ENCODE measurements at regions not wholly inside any gene's neighbourhood (a gene's known extent, or its start where the extent isn't known, plus 50 kb on each side); places are given as distances from the start of the nearest gene placed in this dataset.
A peak's percentile ranks its signal among the peaks of the same experiment; 100 is the strongest.

DNA sequence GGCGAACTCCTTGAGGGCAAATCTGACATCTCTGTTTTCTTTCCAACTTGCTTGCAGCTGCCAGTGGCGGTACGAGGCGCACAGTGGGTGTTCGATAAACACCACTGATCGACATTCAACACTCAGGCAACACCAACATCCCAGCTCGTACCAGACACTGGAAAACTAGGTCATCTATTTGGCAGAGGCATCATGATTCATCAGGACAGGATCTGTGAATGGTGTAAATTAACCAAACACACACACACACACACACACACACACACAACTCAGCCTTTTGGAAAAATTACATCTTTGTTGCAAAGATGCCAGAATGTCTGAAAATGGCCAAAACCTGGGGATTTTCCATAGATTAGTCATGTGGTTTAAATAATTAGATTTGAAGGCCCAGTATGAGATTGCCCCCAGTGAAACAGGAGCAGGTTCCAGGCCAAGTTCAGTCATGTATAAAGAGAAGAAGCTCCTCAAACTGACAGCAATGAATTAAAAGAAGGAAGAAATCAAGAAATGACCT is 150.5 kb upstream of the NCKAP5 start:
- intact Hi-C loops (cut with DNase I) = no loop called here
- peak overlapping the region in 5 of 12 donors; percentile 23 to 46 (median 31) for H3K27ac ChIP-seq
- H3K36me3 ChIP-seq = no peaks in the 10 kb centered on the region
- ATAC-seq = peak; percentile 88 to 97 (median 95)
- no peak for TF ChIP-seq POLR2A (IDR thresholded peaks at IDR 0.05)
- TF ChIP-seq, protein P1, sequence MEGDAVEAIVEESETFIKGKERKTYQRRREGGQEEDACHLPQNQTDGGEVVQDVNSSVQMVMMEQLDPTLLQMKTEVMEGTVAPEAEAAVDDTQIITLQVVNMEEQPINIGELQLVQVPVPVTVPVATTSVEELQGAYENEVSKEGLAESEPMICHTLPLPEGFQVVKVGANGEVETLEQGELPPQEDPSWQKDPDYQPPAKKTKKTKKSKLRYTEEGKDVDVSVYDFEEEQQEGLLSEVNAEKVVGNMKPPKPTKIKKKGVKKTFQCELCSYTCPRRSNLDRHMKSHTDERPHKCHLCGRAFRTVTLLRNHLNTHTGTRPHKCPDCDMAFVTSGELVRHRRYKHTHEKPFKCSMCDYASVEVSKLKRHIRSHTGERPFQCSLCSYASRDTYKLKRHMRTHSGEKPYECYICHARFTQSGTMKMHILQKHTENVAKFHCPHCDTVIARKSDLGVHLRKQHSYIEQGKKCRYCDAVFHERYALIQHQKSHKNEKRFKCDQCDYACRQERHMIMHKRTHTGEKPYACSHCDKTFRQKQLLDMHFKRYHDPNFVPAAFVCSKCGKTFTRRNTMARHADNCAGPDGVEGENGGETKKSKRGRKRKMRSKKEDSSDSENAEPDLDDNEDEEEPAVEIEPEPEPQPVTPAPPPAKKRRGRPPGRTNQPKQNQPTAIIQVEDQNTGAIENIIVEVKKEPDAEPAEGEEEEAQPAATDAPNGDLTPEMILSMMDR (IDR thresholded peaks at IDR 0.05) = no peak
- peaks cover 0 to 15% (median 1%) of the 10 kb centered on the region in 12 donors for H3K4me1 ChIP-seq
- peaks cover 0 to 2% (median 0%) of the 10 kb centered on the region in 12 donors for H3K9me3 ChIP-seq
- DNase-seq = peak in 4 of 5 donors; percentile 50 to 83 (median 74)
- H3K27me3 ChIP-seq = no peaks in the 10 kb centered on the region
- 42 to 53% (median 46%) methylated on average over 7 of the region's 7 CpGs for WGBS, 4 donors
- no peak overlapping the region for H3K4me3 ChIP-seq

DNA sequence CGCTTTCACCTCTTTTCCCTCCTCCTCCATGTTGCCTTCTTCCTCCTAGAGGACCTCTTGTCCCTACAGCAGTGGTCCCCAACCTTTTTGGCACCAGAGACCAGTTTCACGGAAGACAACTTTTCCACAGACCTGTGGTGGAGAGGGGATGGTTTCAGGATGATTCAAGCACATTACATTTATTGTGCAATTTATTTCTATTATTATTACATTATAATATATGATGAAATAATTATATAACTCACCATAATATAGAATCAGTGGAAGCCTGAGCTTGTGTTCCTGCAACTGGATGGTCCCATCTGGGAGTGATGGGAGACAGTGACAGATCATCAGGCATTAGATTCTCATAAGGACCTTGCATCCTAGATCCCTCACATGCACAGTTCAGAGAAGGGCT is 152.2 kb upstream of the NCKAP5 start:
- no peak overlapping the region for H3K27ac ChIP-seq
- no peak overlapping the region for H3K4me3 ChIP-seq
- DNase-seq (no peak), ATAC-seq (no peak)
- no peaks in the 10 kb centered on the region for H3K36me3 ChIP-seq
- H3K9me3 ChIP-seq = peaks cover 0 to 2% (median 0%) of the 10 kb centered on the region in 12 donors
- TF ChIP-seq, protein P1 (IDR thresholded peaks at IDR 0.05) = no peak
- no peak for TF ChIP-seq POLR2A (IDR thresholded peaks at IDR 0.05)
- peaks cover 0 to 15% (median 1%) of the 10 kb centered on the region in 12 donors for H3K4me1 ChIP-seq
- H3K27me3 ChIP-seq = no peaks in the 10 kb centered on the region
- intact Hi-C loops (cut with DNase I) = no loop called here
- WGBS, 4 donors = 89 to 95% (median 94%) methylated on average over 2 of the region's 2 CpGs

DNA sequence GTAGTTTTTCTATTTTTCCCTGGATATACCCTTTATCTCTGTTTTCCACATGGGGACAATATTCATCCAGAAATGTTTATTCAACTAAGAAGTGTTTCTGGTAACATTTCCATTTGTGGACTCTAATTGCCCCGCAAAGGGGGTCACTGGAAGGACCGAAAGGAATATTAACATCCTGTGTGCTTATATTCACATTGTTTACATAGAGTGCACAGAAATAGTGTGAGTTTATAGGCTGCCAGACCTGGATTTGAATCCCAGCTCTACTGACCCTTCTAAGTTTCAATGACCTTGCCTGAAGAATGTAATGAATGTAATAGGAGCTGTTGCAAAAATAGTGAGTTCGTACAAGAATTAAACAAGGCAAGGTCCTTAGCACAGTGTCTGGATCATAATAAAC is 152.9 kb upstream of the NCKAP5 start:
- Histone ChIP-seq H3K27me3 (no peaks in the 10 kb centered on the region), H3K4me3 (no peak overlapping the region)
- 67 to 82% (median 74%) methylated on average over 3 of the region's 3 CpGs for WGBS, 4 donors

DNA sequence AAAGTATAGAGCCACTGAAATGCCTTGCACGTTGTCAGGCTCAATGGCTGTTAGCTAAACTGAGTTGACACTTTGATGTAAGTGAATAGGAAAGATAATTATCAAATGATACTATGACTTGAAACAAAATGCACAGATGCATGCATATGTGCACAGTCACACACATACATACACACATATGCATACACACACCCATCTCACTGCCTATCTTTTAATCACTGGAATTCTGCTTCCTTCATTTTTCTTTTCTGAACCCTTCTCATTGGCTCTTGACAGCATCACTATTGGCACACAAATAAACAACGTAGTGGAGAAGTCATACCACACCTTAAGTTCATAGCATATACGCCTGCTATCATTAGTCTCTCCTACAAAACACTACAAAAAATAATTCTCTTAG is 154.9 kb upstream of the NCKAP5 start:
- TF ChIP-seq, protein P1 (IDR thresholded peaks at IDR 0.05) = no peak
- TF ChIP-seq POLR2A (IDR thresholded peaks at IDR 0.05) = no peak
- no peak for DNase-seq
- H3K27ac ChIP-seq = no peak overlapping the region
- no peak overlapping the region for H3K4me3 ChIP-seq
- no peak for ATAC-seq
- intact Hi-C loops (cut with DNase I) = no loop called here
- no peaks in the 10 kb centered on the region for H3K27me3 ChIP-seq
- H3K9me3 ChIP-seq = no peaks in the 10 kb centered on the region
- 84 to 94% (median 89%) methylated on average over 3 of the region's 3 CpGs for WGBS, 4 donors
- H3K36me3 ChIP-seq = no peaks in the 10 kb centered on the region
- H3K4me1 ChIP-seq = peaks cover 0 to 12% (median 1%) of the 10 kb centered on the region in 12 donors

More for the DNA sequence above, 152.9 kb upstream of the NCKAP5 start:
- intact Hi-C loops (cut with DNase I) = no loop called here
- H3K27ac ChIP-seq = no peak overlapping the region
- TF ChIP-seq, protein P1 (IDR thresholded peaks at IDR 0.05) = no peak
- no peak for ATAC-seq
- DNase-seq = no peak
- no peaks in the 10 kb centered on the region for H3K36me3 ChIP-seq
- H3K9me3 ChIP-seq = peaks cover 0 to 2% (median 0%) of the 10 kb centered on the region in 12 donors
- H3K4me1 ChIP-seq = peaks cover 0 to 15% (median 1%) of the 10 kb centered on the region in 12 donors
